Psoas muscle (tissue), 7 donors: ENCODE measurements at regions not wholly inside any gene's neighbourhood (a gene's known extent, or its start where the extent isn't known, plus 50 kb on each side); places are given as distances from the start of the nearest gene placed in this dataset.

Experiments used
- ATAC-seq, 4 donors: fragments of 200-7000 bp; cut with Tn5 transposase; one replicate each; pipeline ENCODE4 v1.9.1; 2020; ENCODE audit warnings: moderate library complexity in 3 of 4, mild to moderate bottlenecking in 2 of 4
- DNase-seq, 2 donors: peaks; one replicate each; pipeline ENCODE4 v3.0.0-alpha.2; 2020
- H3K27ac ChIP-seq: fragments of 200-600 bp; one replicate; pipeline ENCODE4 v1.8.0; 2022
- H3K27me3 ChIP-seq, 3 donors: fragments of 200-600 bp in 1 of 3; one replicate each; pipeline versions ENCODE4 v1.6.1 to v1.8.0; 2013 to 2022; ENCODE audit warnings: low read length in 2 of 3, mild to moderate bottlenecking in 2 of 3, moderate library complexity in 1 of 3; ENCODE audit not compliant: insufficient read depth in 3 of 3
- H3K36me3 ChIP-seq, 2 donors: fragments of 200-600 bp in 1 of 2; one replicate each; pipeline versions ENCODE4 v1.6.1 to v1.8.0; 2013 to 2022; ENCODE audit warnings: low read depth in 1 of 2, mild to moderate bottlenecking in 1 of 2, moderate library complexity in 1 of 2; ENCODE audit not compliant: insufficient read depth in 1 of 2
- H3K4me1 ChIP-seq: fragments of 200-600 bp; one replicate; pipeline ENCODE4 v1.8.0; 2022
- H3K4me3 ChIP-seq: fragments of 200-600 bp; one replicate; pipeline ENCODE4 v1.8.0; 2022; ENCODE audit warnings: mild to moderate bottlenecking
- H3K9me3 ChIP-seq: fragments of 200-600 bp; one replicate; pipeline ENCODE4 v1.8.0; 2022
- CTCF ChIP-seq: fragments of 200-600 bp; IDR thresholded peaks from one replicate; pipeline ENCODE4 v1.8.0; 2022; ENCODE audit warnings: antibody characterized with exemption
- WGBS, 3 donors: extraction: QIAGEN DNeasy Blood & Tissue Kit; methylation state at CpG; one replicate each; pipeline versions ENCODE4 v1.1.6 to v1.1.7; 2013; 5-methylcytosine and 5-hydroxymethylcytosine counted together
- intact Hi-C, 2 donors: fragments of 100-400 bp; cut with DNase I; formaldehyde crosslinking; loops; one replicate each; pipeline versions ENCODE4 v1.11.0 to v1.14.2; 2022
- donor health status: healthy with polysubstance abuse.
- donor health status: DM: no; HTN: no; CAD: no; lungs with moderate emphysema.
- donor health status: Bipolar disorder and iron deficiency.
- donor health status: healthy.
- donor health status: DM: yes; HTN: yes; CAD: no.
- donor health status: DM: no; HTN: no; CAD: no.
- donor health status: DM: yes; HTN: yes; CAD: no.

GRCh38 chr17:5962371-5962770 is 107.8 kb upstream of the WSCD1 start:
- no peaks in the 10 kb centered on the region for H3K36me3 ChIP-seq
- intact Hi-C loops, result no loop called here
- no peaks in the 10 kb centered on the region for H3K9me3 ChIP-seq
- no peaks in the 10 kb centered on the region for H3K27me3 ChIP-seq
- no peak for TF ChIP-seq CTCF
- ATAC-seq, result no peak
- H3K4me3 ChIP-seq, result no peak overlapping the region
- no peak overlapping the region for H3K27ac ChIP-seq
- WGBS, 3 donors, result 44 to 54% (median 47%) methylated on average over 4 of the region's 4 CpGs
- no peak for DNase-seq
- H3K4me1 ChIP-seq, result no peaks in the 10 kb centered on the region

- Histone ChIP-seq H3K27me3 (peaks cover 0 to 7% (median 0%) of the 10 kb centered on the region in 3 donors), H3K27ac (no peak overlapping the region), H3K4me3 (no peak overlapping the region), H3K4me1 (no peaks in the 10 kb centered on the region), H3K36me3 (no peaks in the 10 kb centered on the region), H3K9me3 (no peaks in the 10 kb centered on the region)
- WGBS, 3 donors, result 85 to 95% (median 93%) methylated on average over 1 of the region's 1 CpG
- TF ChIP-seq CTCF, result no peak
- ATAC-seq (no peak), DNase-seq (no peak)
- intact Hi-C loops, result no loop called here
Measured at GRCh38 chr17:5971969-5972368, 98.2 kb upstream of the WSCD1 start.

- 88 to 91% (median 90%) methylated on average over 3 of the region's 3 CpGs for WGBS, 3 donors
- Histone ChIP-seq H3K27ac (no peak overlapping the region), H3K36me3 (no peaks in the 10 kb centered on the region), H3K4me3 (no peak overlapping the region), H3K9me3 (no peaks in the 10 kb centered on the region), H3K27me3 (peaks cover 0 to 7% (median 0%) of the 10 kb centered on the region in 3 donors), H3K4me1 (no peaks in the 10 kb centered on the region)
- intact Hi-C loops, result no loop called here
- TF ChIP-seq CTCF, result no peak
- ATAC-seq (no peak), DNase-seq (no peak)
Measured at GRCh38 chr17:5973410-5973809, 96.8 kb upstream of the WSCD1 start.

DNA sequence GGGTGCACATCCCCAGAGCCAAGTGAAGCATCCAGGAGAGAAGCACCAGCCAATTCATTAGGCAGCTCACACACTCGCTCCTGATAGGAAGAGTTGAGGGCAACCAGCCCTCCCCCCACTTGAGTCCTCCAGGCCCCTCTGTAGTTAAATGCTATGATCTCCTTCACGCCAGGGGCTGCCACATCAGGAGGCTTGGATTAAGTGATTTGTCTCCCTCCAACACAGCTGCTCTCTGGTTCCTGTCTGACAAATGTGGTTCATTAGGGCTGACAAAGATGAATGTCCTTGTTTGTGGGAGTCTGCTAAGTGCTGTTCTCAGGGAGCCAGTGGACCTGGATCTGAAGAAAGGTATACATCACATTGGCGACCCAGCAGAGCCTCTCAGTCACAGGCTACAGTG is 94.5 kb upstream of the WSCD1 start:
- Histone ChIP-seq H3K27ac (no peak overlapping the region), H3K9me3 (no peaks in the 10 kb centered on the region), H3K36me3 (no peaks in the 10 kb centered on the region), H3K4me3 (no peak overlapping the region), H3K27me3 (peaks cover 0 to 7% (median 0%) of the 10 kb centered on the region in 3 donors), H3K4me1 (no peaks in the 10 kb centered on the region)
- DNase-seq (no peak), ATAC-seq (no peak)
- intact Hi-C loops, result no loop called here
- TF ChIP-seq CTCF, result no peak
- 45 to 63% (median 49%) methylated on average over 3 of the region's 3 CpGs for WGBS, 3 donors

DNA sequence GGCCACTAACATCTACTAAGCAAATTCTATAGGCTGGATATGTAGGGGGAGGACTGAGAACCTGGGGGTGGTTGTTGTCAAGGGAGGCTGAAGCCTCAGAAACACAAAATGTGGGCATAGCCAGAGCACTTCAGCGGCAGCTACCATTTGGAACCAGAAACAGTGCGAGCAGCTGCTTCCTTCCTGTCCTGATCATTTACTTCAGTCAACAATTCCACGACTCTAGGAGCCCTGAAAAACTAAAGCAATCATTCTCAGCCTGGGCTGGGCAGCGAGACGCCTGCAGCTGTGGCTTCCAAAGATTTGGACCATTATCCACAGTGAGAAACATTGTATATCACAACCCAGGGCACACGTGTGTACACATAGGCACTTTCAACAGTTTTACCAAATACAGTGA is 93.9 kb upstream of the WSCD1 start:
- 23 to 33% (median 32%) methylated on average over 6 of the region's 6 CpGs for WGBS, 3 donors

More for the DNA sequence above, 93.9 kb upstream of the WSCD1 start:
- intact Hi-C loops, result no loop called here
- DNase-seq (no peak), ATAC-seq (no peak)
- no peaks in the 10 kb centered on the region for H3K9me3 ChIP-seq
- TF ChIP-seq CTCF, result no peak
- no peaks in the 10 kb centered on the region for H3K36me3 ChIP-seq
- no peak overlapping the region for H3K4me3 ChIP-seq
- H3K4me1 ChIP-seq, result no peaks in the 10 kb centered on the region
- no peak overlapping the region for H3K27ac ChIP-seq
- H3K27me3 ChIP-seq, result peaks cover 0 to 4% (median 0%) of the 10 kb centered on the region in 3 donors
